ENCODE measurements at regions not wholly inside any gene's neighbourhood (a gene's known extent, or its start where the extent isn't known, plus 50 kb on each side); places are given as distances from the start of the nearest gene placed in this dataset.

GRCh38 chr3:11091791-11092190 lies 62.5 kb upstream of the HRH1 start:
- TF ChIP-seq POLR2A (IDR thresholded peaks at IDR 0.05; ENCODE audit: low read depth, low read length), result no peak
- no peak for TF ChIP-seq RAD21 (IDR thresholded peaks at IDR 0.05; ENCODE audit: low read length)
- TF ChIP-seq CTCF (conservative IDR thresholded peaks at IDR 0.05; ENCODE audit: low read depth, low read length), result no peak
- TF ChIP-seq MAFK (IDR thresholded peaks at IDR 0.05; ENCODE audit: low read depth, low read length), result no peak
- no peak for TF ChIP-seq RCOR1 (IDR thresholded peaks at IDR 0.05; ENCODE audit: insufficient replicate concordance, low read length)
- no peak for TF ChIP-seq CEBPB (IDR thresholded peaks at IDR 0.05; ENCODE audit: low read depth, low read length)
